ENCODE measurements at regions not wholly inside any gene's neighbourhood (a gene's known extent, or its start where the extent isn't known, plus 50 kb on each side); places are given as distances from the start of the nearest gene placed in this dataset.

GRCh38 chr2:207320381-207321159, 154.8 kb upstream of the KLF7 start:
- no CpG with 5 or more reads among the region's 5 CpGs for WGBS (ENCODE audit: extremely low coverage, insufficient coverage, low lambda C conversion rate)
- H3K4me1 ChIP-seq (ENCODE audit: control insufficient read depth, low read depth, low read length): no peaks in the 10 kb centered on the region

GRCh38 chr2:207321514-207321913, 155.8 kb upstream of the KLF7 start:
- Histone ChIP-seq H3K27ac (ENCODE audit: low read depth, low read length) (no peak overlapping the region), H3K4ac (ENCODE audit: low read depth, low read length) (no peak overlapping the region), H2BK15ac (replicated peaks; ENCODE audit: low read depth) (no peak overlapping the region), H3K9ac (ENCODE audit: low read length) (no peak overlapping the region), H3K18ac (ENCODE audit: low read length) (no peak overlapping the region), H3K4me2 (ENCODE audit: low read length) (no peak overlapping the region), H3K4me3 (ENCODE audit: low read length) (no peak overlapping the region), H4K5ac (ENCODE audit: low read length) (no peak overlapping the region), H3K79me1 (ENCODE audit: low read length) (no peaks in the 10 kb centered on the region), H3K36me3 (ENCODE audit: control insufficient read depth, insufficient read depth, low read length) (no peaks in the 10 kb centered on the region), H2AK5ac (ENCODE audit: low read length) (no peak overlapping the region), H2BK5ac (ENCODE audit: low read length) (no peak overlapping the region), H3K23ac (ENCODE audit: low read length) (no peak overlapping the region), H3K79me2 (ENCODE audit: control insufficient read depth, insufficient read depth, low read length) (no peaks in the 10 kb centered on the region), H2BK120ac (ENCODE audit: low read depth, low read length) (no peak overlapping the region), H3K56ac (ENCODE audit: low read length) (no peak overlapping the region), H3K27me3 (ENCODE audit: insufficient read depth, low read length, poor library complexity) (no peaks in the 10 kb centered on the region), H4K8ac (ENCODE audit: low read depth, low read length) (no peak overlapping the region), H3K4me1 (ENCODE audit: control insufficient read depth, low read depth, low read length) (no peaks in the 10 kb centered on the region)
- no peak for DNase-seq
- no CpG with 5 or more reads among the region's 1 CpG for WGBS (ENCODE audit: extremely low coverage, insufficient coverage, low lambda C conversion rate)

More at GRCh38 chr2:207320381-207321159, 154.8 kb upstream of the KLF7 start:
- no peak overlapping the region for H2AK5ac ChIP-seq (ENCODE audit: low read length)
- no peak overlapping the region for H2BK120ac ChIP-seq (ENCODE audit: low read depth, low read length)
- H4K5ac ChIP-seq (ENCODE audit: low read length): no peak overlapping the region
- H2BK15ac ChIP-seq (replicated peaks; ENCODE audit: low read depth): peak overlapping the region; percentile 87
- H2BK5ac ChIP-seq (ENCODE audit: low read length): no peak overlapping the region
- H3K27ac ChIP-seq (ENCODE audit: low read depth, low read length): no peak overlapping the region
- H3K4me3 ChIP-seq (ENCODE audit: low read length): no peak overlapping the region
- H3K4ac ChIP-seq (ENCODE audit: low read depth, low read length): no peak overlapping the region
- no peaks in the 10 kb centered on the region for H3K79me2 ChIP-seq (ENCODE audit: control insufficient read depth, insufficient read depth, low read length)
- no peaks in the 10 kb centered on the region for H3K36me3 ChIP-seq (ENCODE audit: control insufficient read depth, insufficient read depth, low read length)
- no peak overlapping the region for H3K4me2 ChIP-seq (ENCODE audit: low read length)
- H3K56ac ChIP-seq (ENCODE audit: low read length): no peak overlapping the region
- no peak overlapping the region for H3K18ac ChIP-seq (ENCODE audit: low read length)
- H3K27me3 ChIP-seq (ENCODE audit: insufficient read depth, low read length, poor library complexity): no peaks in the 10 kb centered on the region
- H3K9ac ChIP-seq (ENCODE audit: low read length): no peak overlapping the region
- no peak overlapping the region for H4K8ac ChIP-seq (ENCODE audit: low read depth, low read length)
- no peaks in the 10 kb centered on the region for H3K79me1 ChIP-seq (ENCODE audit: low read length)
- no peak overlapping the region for H3K23ac ChIP-seq (ENCODE audit: low read length)
- no peak for DNase-seq

GRCh38 chr2:207324001-207324400, 158.3 kb upstream of the KLF7 start:
- H2BK5ac ChIP-seq (ENCODE audit: low read length): no peak overlapping the region
- no peak for DNase-seq
- H3K9ac ChIP-seq (ENCODE audit: low read length): no peak overlapping the region
- H3K36me3 ChIP-seq (ENCODE audit: control insufficient read depth, insufficient read depth, low read length): no peaks in the 10 kb centered on the region
- H2AK5ac ChIP-seq (ENCODE audit: low read length): no peak overlapping the region
- no peak overlapping the region for H3K4ac ChIP-seq (ENCODE audit: low read depth, low read length)
- no peak overlapping the region for H4K8ac ChIP-seq (ENCODE audit: low read depth, low read length)
- H3K27ac ChIP-seq (ENCODE audit: low read depth, low read length): no peak overlapping the region
- H3K27me3 ChIP-seq (ENCODE audit: insufficient read depth, low read length, poor library complexity): no peaks in the 10 kb centered on the region
- H3K4me3 ChIP-seq (ENCODE audit: low read length): no peak overlapping the region
- H2BK15ac ChIP-seq (replicated peaks; ENCODE audit: low read depth): no peak overlapping the region
- no peak overlapping the region for H3K23ac ChIP-seq (ENCODE audit: low read length)
- WGBS (ENCODE audit: extremely low coverage, insufficient coverage, low lambda C conversion rate): no CpG with 5 or more reads among the region's 1 CpG
- H3K4me1 ChIP-seq (ENCODE audit: control insufficient read depth, low read depth, low read length): no peaks in the 10 kb centered on the region
- no peak overlapping the region for H3K56ac ChIP-seq (ENCODE audit: low read length)
- H3K79me2 ChIP-seq (ENCODE audit: control insufficient read depth, insufficient read depth, low read length): no peaks in the 10 kb centered on the region
- H3K18ac ChIP-seq (ENCODE audit: low read length): no peak overlapping the region
- H3K79me1 ChIP-seq (ENCODE audit: low read length): no peaks in the 10 kb centered on the region
- H3K4me2 ChIP-seq (ENCODE audit: low read length): no peak overlapping the region
- no peak overlapping the region for H4K5ac ChIP-seq (ENCODE audit: low read length)
- H2BK120ac ChIP-seq (ENCODE audit: low read depth, low read length): no peak overlapping the region

GRCh38 chr2:207327513-207327912, 161.8 kb upstream of the KLF7 start:
- H2BK120ac ChIP-seq (ENCODE audit: low read depth, low read length): no peak overlapping the region
- H3K27ac ChIP-seq (ENCODE audit: low read depth, low read length): no peak overlapping the region
- no peaks in the 10 kb centered on the region for H3K4me1 ChIP-seq (ENCODE audit: control insufficient read depth, low read depth, low read length)
- no peaks in the 10 kb centered on the region for H3K79me2 ChIP-seq (ENCODE audit: control insufficient read depth, insufficient read depth, low read length)
- no peaks in the 10 kb centered on the region for H3K79me1 ChIP-seq (ENCODE audit: low read length)
- no peak overlapping the region for H2BK5ac ChIP-seq (ENCODE audit: low read length)
- H3K4ac ChIP-seq (ENCODE audit: low read depth, low read length): no peak overlapping the region
- no peak overlapping the region for H3K56ac ChIP-seq (ENCODE audit: low read length)
- no peak overlapping the region for H3K18ac ChIP-seq (ENCODE audit: low read length)
- H2BK15ac ChIP-seq (replicated peaks; ENCODE audit: low read depth): no peak overlapping the region
- H2AK5ac ChIP-seq (ENCODE audit: low read length): no peak overlapping the region
- H3K27me3 ChIP-seq (ENCODE audit: insufficient read depth, low read length, poor library complexity): no peaks in the 10 kb centered on the region
- no CpG with 5 or more reads among the region's 1 CpG for WGBS (ENCODE audit: extremely low coverage, insufficient coverage, low lambda C conversion rate)
- DNase-seq: no peak
- no peak overlapping the region for H3K23ac ChIP-seq (ENCODE audit: low read length)
- no peaks in the 10 kb centered on the region for H3K36me3 ChIP-seq (ENCODE audit: control insufficient read depth, insufficient read depth, low read length)
- no peak overlapping the region for H4K8ac ChIP-seq (ENCODE audit: low read depth, low read length)
- H3K9ac ChIP-seq (ENCODE audit: low read length): no peak overlapping the region
- H3K4me2 ChIP-seq (ENCODE audit: low read length): no peak overlapping the region
- H3K4me3 ChIP-seq (ENCODE audit: low read length): no peak overlapping the region
- no peak overlapping the region for H4K5ac ChIP-seq (ENCODE audit: low read length)

- H3K36me3 ChIP-seq (ENCODE audit: control insufficient read depth, insufficient read depth, low read length): no peaks in the 10 kb centered on the region
- no peak overlapping the region for H2BK15ac ChIP-seq (replicated peaks; ENCODE audit: low read depth)
- no peak overlapping the region for H2BK120ac ChIP-seq (ENCODE audit: low read depth, low read length)
- no peak overlapping the region for H3K56ac ChIP-seq (ENCODE audit: low read length)
- H4K8ac ChIP-seq (ENCODE audit: low read depth, low read length): no peak overlapping the region
- no peak overlapping the region for H3K4me3 ChIP-seq (ENCODE audit: low read length)
- no peaks in the 10 kb centered on the region for H3K79me1 ChIP-seq (ENCODE audit: low read length)
- H3K79me2 ChIP-seq (ENCODE audit: control insufficient read depth, insufficient read depth, low read length): no peaks in the 10 kb centered on the region
- H3K4me2 ChIP-seq (ENCODE audit: low read length): no peak overlapping the region
- no peak for DNase-seq
- H4K5ac ChIP-seq (ENCODE audit: low read length): no peak overlapping the region
- no CpG with 5 or more reads among the region's 1 CpG for WGBS (ENCODE audit: extremely low coverage, insufficient coverage, low lambda C conversion rate)
- H3K27ac ChIP-seq (ENCODE audit: low read depth, low read length): no peak overlapping the region
- H3K23ac ChIP-seq (ENCODE audit: low read length): no peak overlapping the region
- H2AK5ac ChIP-seq (ENCODE audit: low read length): no peak overlapping the region
- H3K18ac ChIP-seq (ENCODE audit: low read length): no peak overlapping the region
- no peak overlapping the region for H2BK5ac ChIP-seq (ENCODE audit: low read length)
- H3K9ac ChIP-seq (ENCODE audit: low read length): no peak overlapping the region
- H3K4ac ChIP-seq (ENCODE audit: low read depth, low read length): no peak overlapping the region
- H3K4me1 ChIP-seq (ENCODE audit: control insufficient read depth, low read depth, low read length): no peaks in the 10 kb centered on the region
- H3K27me3 ChIP-seq (ENCODE audit: insufficient read depth, low read length, poor library complexity): no peaks in the 10 kb centered on the region
Observed at GRCh38 chr2:207328944-207329386, 163.2 kb upstream of the KLF7 start.

- no peak overlapping the region for H3K27ac ChIP-seq (ENCODE audit: low read depth, low read length)
- no peak overlapping the region for H3K18ac ChIP-seq (ENCODE audit: low read length)
- H3K4ac ChIP-seq (ENCODE audit: low read depth, low read length): no peak overlapping the region
- H3K56ac ChIP-seq (ENCODE audit: low read length): no peak overlapping the region
- no peak overlapping the region for H3K9ac ChIP-seq (ENCODE audit: low read length)
- WGBS (ENCODE audit: extremely low coverage, insufficient coverage, low lambda C conversion rate): no CpG with 5 or more reads among the region's 7 CpGs
- no peaks in the 10 kb centered on the region for H3K79me2 ChIP-seq (ENCODE audit: control insufficient read depth, insufficient read depth, low read length)
- no peak overlapping the region for H2BK120ac ChIP-seq (ENCODE audit: low read depth, low read length)
- H3K79me1 ChIP-seq (ENCODE audit: low read length): no peaks in the 10 kb centered on the region
- no peak for DNase-seq
- H4K5ac ChIP-seq (ENCODE audit: low read length): no peak overlapping the region
- H3K4me1 ChIP-seq (ENCODE audit: control insufficient read depth, low read depth, low read length): peaks cover 11% of the 10 kb centered on the region
- H4K8ac ChIP-seq (ENCODE audit: low read depth, low read length): no peak overlapping the region
- H3K36me3 ChIP-seq (ENCODE audit: control insufficient read depth, insufficient read depth, low read length): no peaks in the 10 kb centered on the region
- no peaks in the 10 kb centered on the region for H3K27me3 ChIP-seq (ENCODE audit: insufficient read depth, low read length, poor library complexity)
- no peak overlapping the region for H2BK15ac ChIP-seq (replicated peaks; ENCODE audit: low read depth)
- H2BK5ac ChIP-seq (ENCODE audit: low read length): no peak overlapping the region
- no peak overlapping the region for H2AK5ac ChIP-seq (ENCODE audit: low read length)
- no peak overlapping the region for H3K23ac ChIP-seq (ENCODE audit: low read length)
- no peak overlapping the region for H3K4me3 ChIP-seq (ENCODE audit: low read length)
- H3K4me2 ChIP-seq (ENCODE audit: low read length): no peak overlapping the region
Observed at GRCh38 chr2:207330912-207331311, 165.2 kb upstream of the KLF7 start.

Data from mesendoderm (in vitro differentiated cells).